WTC11 (cell line): ENCODE measurements at regions not wholly inside any gene's neighbourhood (a gene's known extent, or its start where the extent isn't known, plus 50 kb on each side); places are given as distances from the start of the nearest gene placed in this dataset.

Experiments
- ATAC-seq: fragments of 200-7000 bp; cut with Tn5 transposase; 2 replicates; pipeline ENCODE4 v1.10.0; 2021; ENCODE audit warnings: mild to moderate bottlenecking, moderate library complexity
- CTCF ChIA-PET: fragments of 300-600 bp; sonication (Branson Sonifier 250); formaldehyde crosslinking; loops from one replicate; lab custom pipeline; 2021; ENCODE audit warnings: antibody characterized with exemption; lab: Charles Lee
- POLR2A ChIA-PET: fragments of 350-600 bp; sonication (Branson Sonifier 250); formaldehyde crosslinking; loops from one replicate; lab custom pipeline; 2021; ENCODE audit warnings: antibody characterized with exemption; lab: Charles Lee
- DNase-seq: peaks from one replicate; pipeline ENCODE4 v3.0.0; 2021; ENCODE audit warnings: low spot score
- H3K27ac Mint-ChIP-seq: 2 replicates; pipeline ENCODE4 v1.8.0; 2021; ENCODE audit warnings: mixed read lengths
- H3K27me3 Mint-ChIP-seq: 2 replicates; pipeline ENCODE4 v1.8.0; 2021; ENCODE audit warnings: low read depth, mild to moderate bottlenecking, moderate library complexity, mixed read lengths
- H3K36me3 Mint-ChIP-seq: 2 replicates; pipeline ENCODE4 v1.8.0; 2021; ENCODE audit warnings: mixed read lengths
- H3K4me1 Mint-ChIP-seq: 2 replicates; pipeline ENCODE4 v1.8.0; 2022; ENCODE audit warnings: mixed read lengths
- H3K4me3 Mint-ChIP-seq: 2 replicates; pipeline ENCODE4 v1.8.0; 2021; ENCODE audit warnings: mild to moderate bottlenecking, moderate library complexity, mixed read lengths
- H3K9me3 Mint-ChIP-seq: 2 replicates; pipeline ENCODE4 v1.8.0; 2021; ENCODE audit warnings: mixed read lengths
- ATF1 ChIP-seq: sonication (generic); formaldehyde crosslinking; IDR thresholded peaks from 2 replicates; pipeline ENCODE4 v1.8.1; 2023; ENCODE audit warnings: mild to moderate bottlenecking, moderate library complexity, missing genetic modification reagents
- ATF6 ChIP-seq: sonication (generic); formaldehyde crosslinking; IDR thresholded peaks from 2 replicates; pipeline ENCODE4 v1.8.1; 2023; ENCODE audit warnings: mild to moderate bottlenecking, missing genetic modification reagents
- CREM ChIP-seq: sonication (generic); formaldehyde crosslinking; IDR thresholded peaks from 2 replicates; pipeline ENCODE4 v1.8.1; 2022; ENCODE audit warnings: mild to moderate bottlenecking, missing genetic modification reagents, moderate library complexity
- ELF4 ChIP-seq: sonication (generic); formaldehyde crosslinking; IDR thresholded peaks from 2 replicates; pipeline ENCODE4 v1.8.1; 2022; ENCODE audit warnings: low read depth, mild to moderate bottlenecking, moderate library complexity, missing genetic modification reagents
- FOXJ3 ChIP-seq: sonication (generic); formaldehyde crosslinking; IDR thresholded peaks from 2 replicates; pipeline ENCODE4 v1.9.0; 2021; ENCODE audit warnings: missing genetic modification reagents, mild to moderate bottlenecking, borderline replicate concordance
- KAT7 ChIP-seq: sonication (generic); formaldehyde crosslinking; IDR thresholded peaks from 2 replicates; pipeline ENCODE4 v1.8.1; 2023; ENCODE audit warnings: missing genetic modification reagents, mild to moderate bottlenecking, borderline replicate concordance
- MXD4 ChIP-seq: fragments of 250-450 bp; sonication (Bioruptor Pico); IDR thresholded peaks from 2 replicates; pipeline ENCODE4 v1.8.0; 2021; ENCODE audit warnings: mild to moderate bottlenecking, moderate library complexity, borderline replicate concordance
- TEAD4 ChIP-seq: sonication (generic); formaldehyde crosslinking; IDR thresholded peaks from 2 replicates; pipeline ENCODE4 v1.8.0; 2022; ENCODE audit warnings: mild to moderate bottlenecking, missing genetic modification reagents
- ZNF138 ChIP-seq: sonication (generic); formaldehyde crosslinking; conservative IDR thresholded peaks from 2 replicates; pipeline ENCODE4 v1.8.1; 2022; ENCODE audit warnings: mild to moderate bottlenecking, moderate library complexity, missing genetic modification reagents
- ZNF219 ChIP-seq: sonication (generic); formaldehyde crosslinking; IDR thresholded peaks from 2 replicates; pipeline ENCODE4 v1.8.0; 2023; ENCODE audit warnings: missing genetic modification reagents, mild to moderate bottlenecking, borderline replicate concordance
- ZNF416 ChIP-seq: fragments of 250-450 bp; sonication (Bioruptor Pico); IDR thresholded peaks from 2 replicates; pipeline ENCODE4 v1.9.0; 2021; ENCODE audit warnings: mild to moderate bottlenecking, inconsistent platforms
- ZNF532 ChIP-seq: fragments of 250-450 bp; sonication (Bioruptor Pico); IDR thresholded peaks from 2 replicates; pipeline ENCODE4 v1.9.0; 2021; ENCODE audit warnings: mild to moderate bottlenecking, borderline replicate concordance
- TF ChIP-seq, protein P1 (sequence below): sonication (generic); formaldehyde crosslinking; IDR thresholded peaks from 2 replicates; pipeline ENCODE4 v1.8.1; 2022; ENCODE audit warnings: mild to moderate bottlenecking, moderate library complexity, missing genetic modification reagents
- TF ChIP-seq, protein P2 (sequence below): sonication (generic); formaldehyde crosslinking; IDR thresholded peaks from 2 replicates; pipeline ENCODE4 v1.8.1; 2022; ENCODE audit warnings: missing genetic modification reagents, borderline replicate concordance
- TF ChIP-seq, protein P3 (sequence below): sonication (generic); formaldehyde crosslinking; IDR thresholded peaks from 2 replicates; pipeline ENCODE4 v1.8.0; 2022; ENCODE audit warnings: missing genetic modification reagents
- TF ChIP-seq, protein P4 (sequence below): sonication (generic); formaldehyde crosslinking; conservative IDR thresholded peaks from 2 replicates; pipeline ENCODE4 v1.8.1; 2022; ENCODE audit warnings: mild to moderate bottlenecking, missing genetic modification reagents
- TF ChIP-seq, protein P5 (sequence below): sonication (generic); formaldehyde crosslinking; IDR thresholded peaks from 2 replicates; pipeline ENCODE4 v1.8.0; 2022; ENCODE audit warnings: mild to moderate bottlenecking, missing genetic modification reagents

DNA sequence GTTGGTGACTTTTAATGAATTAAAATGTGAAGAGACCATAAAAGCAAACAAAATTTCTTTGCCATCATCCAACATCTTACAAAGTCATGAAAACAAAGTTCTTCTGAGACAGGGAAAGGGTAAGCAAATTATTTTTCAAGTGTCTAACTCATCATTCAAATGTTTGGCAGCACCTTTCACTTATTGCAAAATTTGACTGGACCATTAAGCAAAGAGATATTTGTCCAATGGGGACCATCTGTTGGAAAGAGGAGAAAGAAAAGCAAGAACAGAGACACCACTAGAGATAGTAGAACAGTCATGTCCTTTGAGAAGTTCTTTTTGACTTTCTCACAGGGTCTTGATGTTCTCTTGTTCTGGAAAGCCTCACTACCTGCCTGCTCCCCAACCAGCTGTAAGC, 330.1 kb downstream of the PAPSS1 start:
- POLR2A ChIA-PET = no interaction called here
- no peaks in the 10 kb centered on the region for H3K27me3 Mint-ChIP-seq

More for the DNA sequence above, 330.1 kb downstream of the PAPSS1 start:
- ATAC-seq (no peak), DNase-seq (no peak)
- Mint-ChIP-seq H3K9me3 (peaks cover 21% of the 10 kb centered on the region), H3K36me3 (no peaks in the 10 kb centered on the region), H3K4me1 (peaks cover 13% of the 10 kb centered on the region), H3K4me3 (no peak overlapping the region), H3K27ac (no peak overlapping the region)
- CTCF ChIA-PET = no interaction called here
- TF ChIP-seq, protein P1, sequence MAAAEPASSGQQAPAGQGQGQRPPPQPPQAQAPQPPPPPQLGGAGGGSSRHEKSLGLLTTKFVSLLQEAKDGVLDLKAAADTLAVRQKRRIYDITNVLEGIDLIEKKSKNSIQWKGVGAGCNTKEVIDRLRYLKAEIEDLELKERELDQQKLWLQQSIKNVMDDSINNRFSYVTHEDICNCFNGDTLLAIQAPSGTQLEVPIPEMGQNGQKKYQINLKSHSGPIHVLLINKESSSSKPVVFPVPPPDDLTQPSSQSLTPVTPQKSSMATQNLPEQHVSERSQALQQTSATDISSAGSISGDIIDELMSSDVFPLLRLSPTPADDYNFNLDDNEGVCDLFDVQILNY (CRISPR knock-in tag) = no peak
- no peak for TF ChIP-seq CREM
- TF ChIP-seq TEAD4 (CRISPR knock-in tag) = no peak
- no peak for TF ChIP-seq ZNF532 (CRISPR knock-in tag)
- TF ChIP-seq, protein P2, sequence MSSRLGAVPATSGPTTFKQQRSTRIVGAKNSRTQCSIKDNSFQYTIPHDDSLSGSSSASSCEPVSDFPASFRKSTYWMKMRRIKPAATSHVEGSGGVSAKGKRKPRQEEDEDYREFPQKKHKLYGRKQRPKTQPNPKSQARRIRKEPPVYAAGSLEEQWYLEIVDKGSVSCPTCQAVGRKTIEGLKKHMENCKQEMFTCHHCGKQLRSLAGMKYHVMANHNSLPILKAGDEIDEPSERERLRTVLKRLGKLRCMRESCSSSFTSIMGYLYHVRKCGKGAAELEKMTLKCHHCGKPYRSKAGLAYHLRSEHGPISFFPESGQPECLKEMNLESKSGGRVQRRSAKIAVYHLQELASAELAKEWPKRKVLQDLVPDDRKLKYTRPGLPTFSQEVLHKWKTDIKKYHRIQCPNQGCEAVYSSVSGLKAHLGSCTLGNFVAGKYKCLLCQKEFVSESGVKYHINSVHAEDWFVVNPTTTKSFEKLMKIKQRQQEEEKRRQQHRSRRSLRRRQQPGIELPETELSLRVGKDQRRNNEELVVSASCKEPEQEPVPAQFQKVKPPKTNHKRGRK (CRISPR knock-in tag) = no peak
- no peak for TF ChIP-seq ATF1
- TF ChIP-seq, protein P3, sequence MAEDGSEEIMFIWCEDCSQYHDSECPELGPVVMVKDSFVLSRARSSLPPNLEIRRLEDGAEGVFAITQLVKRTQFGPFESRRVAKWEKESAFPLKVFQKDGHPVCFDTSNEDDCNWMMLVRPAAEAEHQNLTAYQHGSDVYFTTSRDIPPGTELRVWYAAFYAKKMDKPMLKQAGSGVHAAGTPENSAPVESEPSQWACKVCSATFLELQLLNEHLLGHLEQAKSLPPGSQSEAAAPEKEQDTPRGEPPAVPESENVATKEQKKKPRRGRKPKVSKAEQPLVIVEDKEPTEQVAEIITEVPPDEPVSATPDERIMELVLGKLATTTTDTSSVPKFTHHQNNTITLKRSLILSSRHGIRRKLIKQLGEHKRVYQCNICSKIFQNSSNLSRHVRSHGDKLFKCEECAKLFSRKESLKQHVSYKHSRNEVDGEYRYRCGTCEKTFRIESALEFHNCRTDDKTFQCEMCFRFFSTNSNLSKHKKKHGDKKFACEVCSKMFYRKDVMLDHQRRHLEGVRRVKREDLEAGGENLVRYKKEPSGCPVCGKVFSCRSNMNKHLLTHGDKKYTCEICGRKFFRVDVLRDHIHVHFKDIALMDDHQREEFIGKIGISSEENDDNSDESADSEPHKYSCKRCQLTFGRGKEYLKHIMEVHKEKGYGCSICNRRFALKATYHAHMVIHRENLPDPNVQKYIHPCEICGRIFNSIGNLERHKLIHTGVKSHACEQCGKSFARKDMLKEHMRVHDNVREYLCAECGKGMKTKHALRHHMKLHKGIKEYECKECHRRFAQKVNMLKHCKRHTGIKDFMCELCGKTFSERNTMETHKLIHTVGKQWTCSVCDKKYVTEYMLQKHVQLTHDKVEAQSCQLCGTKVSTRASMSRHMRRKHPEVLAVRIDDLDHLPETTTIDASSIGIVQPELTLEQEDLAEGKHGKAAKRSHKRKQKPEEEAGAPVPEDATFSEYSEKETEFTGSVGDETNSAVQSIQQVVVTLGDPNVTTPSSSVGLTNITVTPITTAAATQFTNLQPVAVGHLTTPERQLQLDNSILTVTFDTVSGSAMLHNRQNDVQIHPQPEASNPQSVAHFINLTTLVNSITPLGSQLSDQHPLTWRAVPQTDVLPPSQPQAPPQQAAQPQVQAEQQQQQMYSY = no peak
- TF ChIP-seq ATF6 = no peak
- TF ChIP-seq, protein P4, sequence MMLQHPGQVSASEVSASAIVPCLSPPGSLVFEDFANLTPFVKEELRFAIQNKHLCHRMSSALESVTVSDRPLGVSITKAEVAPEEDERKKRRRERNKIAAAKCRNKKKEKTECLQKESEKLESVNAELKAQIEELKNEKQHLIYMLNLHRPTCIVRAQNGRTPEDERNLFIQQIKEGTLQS (CRISPR knock-in tag) = no peak
- no peak for TF ChIP-seq MXD4
- no peak for TF ChIP-seq ELF4
- no peak for TF ChIP-seq ZNF416 (CRISPR knock-in tag)
- no peak for TF ChIP-seq FOXJ3
- TF ChIP-seq ZNF138 (CRISPR knock-in tag) = no peak
- TF ChIP-seq ZNF219 (CRISPR knock-in tag) = no peak
- TF ChIP-seq KAT7 (CRISPR knock-in tag) = no peak
- TF ChIP-seq, protein P5, sequence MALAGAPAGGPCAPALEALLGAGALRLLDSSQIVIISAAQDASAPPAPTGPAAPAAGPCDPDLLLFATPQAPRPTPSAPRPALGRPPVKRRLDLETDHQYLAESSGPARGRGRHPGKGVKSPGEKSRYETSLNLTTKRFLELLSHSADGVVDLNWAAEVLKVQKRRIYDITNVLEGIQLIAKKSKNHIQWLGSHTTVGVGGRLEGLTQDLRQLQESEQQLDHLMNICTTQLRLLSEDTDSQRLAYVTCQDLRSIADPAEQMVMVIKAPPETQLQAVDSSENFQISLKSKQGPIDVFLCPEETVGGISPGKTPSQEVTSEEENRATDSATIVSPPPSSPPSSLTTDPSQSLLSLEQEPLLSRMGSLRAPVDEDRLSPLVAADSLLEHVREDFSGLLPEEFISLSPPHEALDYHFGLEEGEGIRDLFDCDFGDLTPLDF = no peak
